HepG2 (cell line): ENCODE measurements at regions not wholly inside any gene's neighbourhood (a gene's known extent, or its start where the extent isn't known, plus 50 kb on each side); places are given as distances from the start of the nearest gene placed in this dataset.
"Not testable (repeated sequence)": the region's sequence is repeated elsewhere in the genome, so short reads cannot be mapped to it uniquely, and the experiment has no call there.

Source experiments
- ATAC-seq: fragments of 200-7000 bp; cut with Tn5 transposase; 3 replicates; pipeline ENCODE4 v1.9.1; 2020; ENCODE audit warnings: mild to moderate bottlenecking, moderate library complexity
- BruUV-seq: library from RNA; stranded (reverse); fragments of 400-500 nt; replicated peaks from 2 replicates; lab custom pipeline; 2021; lab: Mats Ljungman, UMichigan
- CTCF ChIA-PET: fragments of 300-600 bp; formaldehyde crosslinking; extraction: SDS; loops from one replicate; lab custom pipeline; 2021; ENCODE audit warnings: low total read pairs, inconsistent platforms, low intra/inter-chr PET ratio; lab: Yijun Ruan, JAX
- POLR2A ChIA-PET: fragments of 350-600 bp; sonication (Branson Sonifier 250); formaldehyde crosslinking; loops from one replicate; lab custom pipeline; 2020; ENCODE audit warnings: antibody characterized with exemption, inconsistent platforms; lab: Yijun Ruan, JAX
- DNase-seq: peaks from one replicate; pipeline ENCODE4 v3.0.0-alpha.2; 2015; ENCODE audit warnings: low spot score
- FAIRE-seq: peaks from 3 replicates; lab custom pipeline; 2011; peaks lifted over from hg19 to GRCh38; lab: Jason Lieb, UNC
- H2AFZ ChIP-seq: one replicate; pipeline ENCODE4 v1.6.1; 2011; ENCODE audit warnings: low read length, inconsistent platforms
- H3K27ac ChIP-seq: fragments of 300-600 bp; 3 replicates; pipeline ENCODE4 v1.8.0; 2011; ENCODE audit warnings: mixed run types, mild to moderate bottlenecking, mixed read lengths, low read length, inconsistent platforms; ENCODE audit not compliant: insufficient read depth; ENCODE audit errors: extremely low read length
- H3K27me3 ChIP-seq, 2 experiments: fragments of 200-600 bp in 1 of 2; 2 replicates in 1 of 2; 3 replicates in 1 of 2; pipeline versions ENCODE4 v1.6.0 to v1.8.0; 2011; ENCODE audit warnings: low read length in 2 of 2, mild to moderate bottlenecking in 2 of 2, moderate library complexity in 2 of 2, inconsistent platforms in 1 of 2; ENCODE audit not compliant: insufficient read depth in 2 of 2, control insufficient read depth in 1 of 2
- H3K36me3 ChIP-seq, 2 experiments: fragments of 200-600 bp in 1 of 2; replicated peaks in 1 of 2; 2 replicates in 1 of 2; 3 replicates in 1 of 2; pipeline versions ENCODE4 v1.5.1 to v1.8.0; 2011; ENCODE audit warnings: low read length in 2 of 2, inconsistent platforms in 1 of 2; ENCODE audit not compliant: insufficient read depth in 2 of 2, control insufficient read depth in 1 of 2
- H3K4me1 ChIP-seq: 2 replicates; pipeline ENCODE4 v1.5.1; 2012; ENCODE audit warnings: low read length, inconsistent platforms; ENCODE audit not compliant: insufficient read depth
- H3K4me2 ChIP-seq: 2 replicates; pipeline ENCODE4 v1.6.0; 2011; ENCODE audit warnings: low read depth, low read length, inconsistent platforms
- H3K4me3 ChIP-seq, 3 experiments: fragments of 200-600 bp in 1 of 3; sonication (generic), shearing (Covaris generic) in 1 of 3; replicated peaks in 1 of 3; 2 replicates each; pipeline ENCODE4 v1.5.1; 2011 to 2016; ENCODE audit warnings: low read length in 3 of 3, inconsistent platforms in 2 of 3, low read depth in 2 of 3, mild to moderate bottlenecking in 2 of 3, control low read depth in 1 of 3, mixed read lengths in 1 of 3; ENCODE audit not compliant: insufficient read depth in 1 of 3
- H3K79me2 ChIP-seq: one replicate; pipeline ENCODE4 v1.6.1; 2011; ENCODE audit warnings: low read length, inconsistent platforms; ENCODE audit not compliant: insufficient read depth
- H3K9ac ChIP-seq: 2 replicates; pipeline ENCODE4 v1.6.0; 2011; ENCODE audit warnings: mild to moderate bottlenecking, low read depth, low read length, inconsistent platforms; ENCODE audit not compliant: insufficient read depth
- H3K9me3 ChIP-seq: 2 replicates; pipeline ENCODE4 v1.5.1; 2012; ENCODE audit warnings: mild to moderate bottlenecking, low read length
- H4K20me1 ChIP-seq: 2 replicates; pipeline ENCODE4 v1.6.0; 2011; ENCODE audit warnings: inconsistent platforms, mild to moderate bottlenecking, low read length, moderate library complexity; ENCODE audit not compliant: insufficient read depth
- CEBPG ChIP-seq: IDR thresholded peaks from 2 replicates; pipeline ENCODE4 v1.6.1; 2016
- EP300 ChIP-seq, 3 experiments: sonication (generic) in 1 of 3; formaldehyde crosslinking in 1 of 3; IDR thresholded peaks; 2 replicates each; pipeline versions ENCODE4 v1.5.1 to v1.6.1; 2011 to 2020; ENCODE audit warnings: low read depth in 2 of 3, low read length in 2 of 3, borderline replicate concordance in 1 of 3, improper control_type of control experiment in 1 of 3, mild to moderate bottlenecking in 1 of 3, missing genetic modification reagents in 1 of 3, moderate library complexity in 1 of 3
- FOXA1 ChIP-seq, 2 experiments: fragments of 450-650 bp in 1 of 2; sonication (generic) in 1 of 2; formaldehyde crosslinking in 1 of 2; IDR thresholded peaks; 2 replicates each; pipeline versions ENCODE4 v1.4.0 to v1.6.1; 2016 to 2020; ENCODE audit warnings: missing genetic modification reagents in 1 of 2
- MLX ChIP-seq: IDR thresholded peaks from 2 replicates; pipeline ENCODE4 v1.6.1; 2016
- RXRB ChIP-seq: IDR thresholded peaks from 2 replicates; pipeline ENCODE4 v1.6.1; 2016; ENCODE audit warnings: borderline replicate concordance, missing genetic modification reagents, missing compliant biosample characterization
- SAP130 ChIP-seq: IDR thresholded peaks from 2 replicates; pipeline ENCODE4 v1.6.1; 2016; ENCODE audit warnings: low read depth
- SKI ChIP-seq: fragments of 450-650 bp; IDR thresholded peaks from one replicate; pipeline ENCODE4 v1.6.1; 2018; ENCODE audit warnings: mild to moderate bottlenecking; ENCODE audit not compliant: partially characterized antibody
- WGBS: methylation state at CpG from one replicate; pipeline ENCODE4 v1.1.6; 2017; ENCODE audit warnings: low lambda C conversion rate; 5-methylcytosine and 5-hydroxymethylcytosine counted together
- in situ Hi-C: cut with HindIII; loops from 2 replicates; pipeline ENCODE4 v1.10.0; 2017; ENCODE audit warnings: low pct_unique_long_range_greater_than_20kb; ENCODE audit not compliant: extremely low pct_ligation_motif_present
- intact Hi-C: fragments of 100-400 bp; cut with micrococcal nuclease; formaldehyde crosslinking; loops from one replicate; pipeline ENCODE4 v1.10.0; 2022; ENCODE audit not compliant: unreplicated experiment

GRCh38 chr10:47711428-47711827, 52.0 kb downstream of the SYT15B start (continued):
- TF ChIP-seq FOXA1 (IDR thresholded peaks at IDR 0.05) = not testable (repeated sequence)
- TF ChIP-seq FOXA1 (CRISPR knock-in tag; IDR thresholded peaks at IDR 0.05) = 0 out of 2 replicates have a peak, but pooled peaks have one; percentile 17
- peak; percentile 63 for TF ChIP-seq CEBPG
- peak; percentile 92 for TF ChIP-seq MLX (CRISPR knock-in tag)
- TF ChIP-seq SKI = peak; percentile 51
- TF ChIP-seq EP300 (IDR thresholded peaks at IDR 0.05; ENCODE audit: low read depth in 2 of 2, low read length in 2 of 2) = peak in 1 of 2 experiments; percentile 43; a peak in 1 of 4 replicates
- TF ChIP-seq EP300 (CRISPR knock-in tag; IDR thresholded peaks at IDR 0.05; ENCODE audit: borderline replicate concordance) = peak; percentile 32; the same call in 1 of the 2 replicates
- peak; percentile 68 for TF ChIP-seq RXRB (CRISPR knock-in tag)

- intact Hi-C loops, H3K27ac ChIP-seq: not testable (repeated sequence)
- peak; percentile 79 for ATAC-seq
Measured at GRCh38 chr10:47710443-47710842, 52.9 kb downstream of the SYT15B start.

More at GRCh38 chr10:47710443-47710842, 52.9 kb downstream of the SYT15B start:
- FAIRE-seq, H3K9ac ChIP-seq, H3K27me3 ChIP-seq, CTCF ChIA-PET, H3K9me3 ChIP-seq, H2AFZ ChIP-seq, H4K20me1 ChIP-seq, H3K4me1 ChIP-seq, H3K4me3 ChIP-seq, H3K79me2 ChIP-seq, in situ Hi-C loops, H3K4me2 ChIP-seq, POLR2A ChIA-PET, DNase-seq, H3K36me3 ChIP-seq: not testable (repeated sequence)
- TSS peak; percentile 75 for BruUV-seq
- 0 out of 2 replicates have a peak, but pooled peaks have one; percentile 12 for TF ChIP-seq SAP130 (CRISPR knock-in tag)
- WGBS = no CpG with 5 or more reads among the region's 4 CpGs
